Cardiac fibroblast (primary cell): ENCODE measurements at regions not wholly inside any gene's neighbourhood (a gene's known extent, or its start where the extent isn't known, plus 50 kb on each side); places are given as distances from the start of the nearest gene placed in this dataset.
"Not testable (repeated sequence)": the region's sequence is repeated elsewhere in the genome, so short reads cannot be mapped to it uniquely, and the experiment has no call there.

ENCODE experiments used
- DNase-seq, 2 donors: peaks; one replicate each; pipeline versions ENCODE4 v3.0.0 to v3.0.0-alpha.2; 2010; ENCODE audit warnings: low read depth in 2 of 2
- H3K4me3 ChIP-seq, 2 donors: replicated peaks in 1 of 2; 1 replicate in 1 of 2; 2 replicates in 1 of 2; pipeline ENCODE4 v1.5.1; 2011; ENCODE audit warnings: low read depth in 2 of 2, low read length in 2 of 2, mild to moderate bottlenecking in 2 of 2, moderate library complexity in 1 of 2
- CTCF ChIP-seq: IDR thresholded peaks from one replicate; pipeline ENCODE4 v1.5.1; 2011; ENCODE audit warnings: low read depth, mild to moderate bottlenecking, low read length, inconsistent platforms

- TF ChIP-seq CTCF = no peak
- no peak overlapping the region for H3K4me3 ChIP-seq
Measured at GRCh38 chr10:36781570-36781969, 343.8 kb upstream of the ANKRD30A start.

GRCh38 chr10:36780158-36780557, 345.2 kb upstream of the ANKRD30A start:
- no peak for TF ChIP-seq CTCF
- DNase-seq = no peak
- no peak overlapping the region for H3K4me3 ChIP-seq

More at GRCh38 chr10:36781570-36781969, 343.8 kb upstream of the ANKRD30A start:
- DNase-seq = no peak

GRCh38 chr10:36779238-36779846, 346.1 kb upstream of the ANKRD30A start:
- DNase-seq = peak; percentile 86 to 88
- no peak overlapping the region for H3K4me3 ChIP-seq

GRCh38 chr10:36778651-36779050, 346.7 kb upstream of the ANKRD30A start:
- H3K4me3 ChIP-seq = no peak overlapping the region
- peak in 1 of 2 donors; percentile 5 for DNase-seq
- TF ChIP-seq CTCF = no peak

More at GRCh38 chr10:36779238-36779846, 346.1 kb upstream of the ANKRD30A start:
- peak; percentile 80 for TF ChIP-seq CTCF

- no peak overlapping the region for H3K4me3 ChIP-seq
- no peak for TF ChIP-seq CTCF
- DNase-seq = no peak
Measured at GRCh38 chr10:36773652-36774051, 351.7 kb upstream of the ANKRD30A start.

- no peak for TF ChIP-seq CTCF
- H3K4me3 ChIP-seq = no peak overlapping the region
- no peak for DNase-seq
Measured at GRCh38 chr10:36771725-36772124, 353.7 kb upstream of the ANKRD30A start.

- DNase-seq, H3K4me3 ChIP-seq: not testable (repeated sequence)
Measured at GRCh38 chr10:36769741-36770140, 355.7 kb upstream of the ANKRD30A start.
